B cell (primary cell): ENCODE measurements at regions not wholly inside any gene's neighbourhood (a gene's known extent, or its start where the extent isn't known, plus 50 kb on each side); places are given as distances from the start of the nearest gene placed in this dataset.

ENCODE experiments used
- EZH2 ChIP-seq: IDR thresholded peaks from 2 replicates; pipeline ENCODE4 v1.6.1; 2012; ENCODE audit warnings: borderline replicate concordance, low read depth, mild to moderate bottlenecking, moderate library complexity, low read length; ENCODE audit not compliant: insufficient read depth, poor library complexity, severe bottlenecking
- TF ChIP-seq, protein P1 (sequence below): fragments of 200-600 bp; IDR thresholded peaks from one replicate; pipeline ENCODE4 v1.8.0; 2022; ENCODE audit warnings: antibody characterized with exemption, mild to moderate bottlenecking

DNA sequence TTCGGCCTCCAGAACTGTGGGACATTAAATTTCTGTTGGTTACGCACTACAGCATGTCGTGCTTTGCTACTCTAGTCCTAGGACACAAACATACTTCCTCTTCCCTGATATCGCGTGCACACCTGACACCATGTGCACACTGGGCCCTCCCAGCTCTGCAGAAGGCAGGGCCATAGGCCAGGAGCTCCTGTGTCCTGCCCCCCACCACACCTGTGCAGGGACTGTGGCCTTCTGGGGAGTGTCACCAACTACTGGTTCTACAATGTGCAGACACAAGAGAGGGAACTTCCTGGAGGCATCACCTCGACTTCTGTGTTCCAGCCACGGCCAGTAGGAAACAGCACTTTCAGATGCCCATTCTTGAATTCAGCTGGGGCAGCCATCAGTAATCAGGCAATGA is 646.4 kb upstream of the MGMT start:
- TF ChIP-seq, protein P1, sequence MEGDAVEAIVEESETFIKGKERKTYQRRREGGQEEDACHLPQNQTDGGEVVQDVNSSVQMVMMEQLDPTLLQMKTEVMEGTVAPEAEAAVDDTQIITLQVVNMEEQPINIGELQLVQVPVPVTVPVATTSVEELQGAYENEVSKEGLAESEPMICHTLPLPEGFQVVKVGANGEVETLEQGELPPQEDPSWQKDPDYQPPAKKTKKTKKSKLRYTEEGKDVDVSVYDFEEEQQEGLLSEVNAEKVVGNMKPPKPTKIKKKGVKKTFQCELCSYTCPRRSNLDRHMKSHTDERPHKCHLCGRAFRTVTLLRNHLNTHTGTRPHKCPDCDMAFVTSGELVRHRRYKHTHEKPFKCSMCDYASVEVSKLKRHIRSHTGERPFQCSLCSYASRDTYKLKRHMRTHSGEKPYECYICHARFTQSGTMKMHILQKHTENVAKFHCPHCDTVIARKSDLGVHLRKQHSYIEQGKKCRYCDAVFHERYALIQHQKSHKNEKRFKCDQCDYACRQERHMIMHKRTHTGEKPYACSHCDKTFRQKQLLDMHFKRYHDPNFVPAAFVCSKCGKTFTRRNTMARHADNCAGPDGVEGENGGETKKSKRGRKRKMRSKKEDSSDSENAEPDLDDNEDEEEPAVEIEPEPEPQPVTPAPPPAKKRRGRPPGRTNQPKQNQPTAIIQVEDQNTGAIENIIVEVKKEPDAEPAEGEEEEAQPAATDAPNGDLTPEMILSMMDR: no peak
- no peak for TF ChIP-seq EZH2
